Skeletal muscle satellite cell (primary cell): ENCODE measurements at regions not wholly inside any gene's neighbourhood (a gene's known extent, or its start where the extent isn't known, plus 50 kb on each side); places are given as distances from the start of the nearest gene placed in this dataset.

Experiments used
- H3K27me3 ChIP-seq: 2 replicates; pipeline ENCODE4 v1.7.0; 2013; ENCODE audit warnings: low read length; ENCODE audit not compliant: control insufficient read depth, insufficient read depth
- H3K36me3 ChIP-seq: 2 replicates; pipeline ENCODE4 v1.7.0; 2013; ENCODE audit warnings: mild to moderate bottlenecking, control low read depth, low read length; ENCODE audit not compliant: insufficient read depth
- H3K4me1 ChIP-seq: 2 replicates; pipeline ENCODE4 v1.7.0; 2013; ENCODE audit warnings: low read length; ENCODE audit not compliant: control insufficient read depth, insufficient read depth
- H3K4me2 ChIP-seq: 2 replicates; pipeline ENCODE4 v1.7.0; 2013; ENCODE audit warnings: mild to moderate bottlenecking, low read length
- H3K4me3 ChIP-seq: 2 replicates; pipeline ENCODE4 v1.7.0; 2013; ENCODE audit warnings: low read length
- H3K9ac ChIP-seq: 2 replicates; pipeline ENCODE4 v1.7.0; 2013; ENCODE audit warnings: mild to moderate bottlenecking, low read depth, low read length, moderate library complexity
- H3K9me3 ChIP-seq: replicated peaks from 2 replicates; pipeline ENCODE4 v1.7.0; 2013; ENCODE audit warnings: mild to moderate bottlenecking, control low read depth, low read length

DNA sequence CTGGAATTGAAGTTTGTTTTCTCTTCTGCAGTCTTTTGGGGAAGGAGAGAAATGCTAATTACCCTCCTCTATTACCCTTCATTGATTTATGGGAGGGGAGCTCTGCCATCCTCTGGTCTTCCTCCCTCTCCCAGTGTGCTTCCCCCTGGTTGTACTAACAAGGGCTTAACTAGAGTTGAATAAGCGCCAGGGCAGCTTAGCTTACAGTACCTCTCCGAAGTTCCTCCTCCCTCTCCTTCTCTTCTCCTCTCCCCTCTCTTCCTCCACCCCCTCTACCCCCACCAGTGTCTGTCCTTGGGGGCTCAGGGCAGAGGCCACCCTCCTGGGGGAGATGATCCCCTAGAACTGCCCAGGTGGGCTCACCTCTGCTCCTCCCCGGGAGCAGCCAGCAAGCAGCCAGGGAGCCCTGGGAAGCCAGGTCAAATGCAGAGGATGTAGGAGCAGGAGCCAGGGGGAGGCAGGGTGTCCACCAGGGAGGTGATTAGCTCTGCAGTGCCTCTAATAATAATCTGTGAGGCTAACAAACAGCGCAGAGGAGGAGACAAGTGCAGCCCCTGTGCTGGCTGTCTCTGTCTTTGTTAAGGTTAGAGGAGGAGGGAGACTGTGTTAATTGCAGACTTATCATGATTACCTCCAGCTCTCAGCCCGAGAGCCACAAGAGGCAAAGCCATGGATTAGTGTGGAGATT, 191.6 kb upstream of the CADM1 start:
- H3K4me3 ChIP-seq: no peak overlapping the region
- no peak overlapping the region for H3K9ac ChIP-seq
- no peak overlapping the region for H3K4me2 ChIP-seq
- H3K9me3 ChIP-seq: no peaks in the 10 kb centered on the region
- H3K4me1 ChIP-seq: no peaks in the 10 kb centered on the region
- no peaks in the 10 kb centered on the region for H3K27me3 ChIP-seq
- no peaks in the 10 kb centered on the region for H3K36me3 ChIP-seq

GRCh38 chr11:115693002-115693401, 188.8 kb upstream of the CADM1 start:
- no peak overlapping the region for H3K4me2 ChIP-seq
- H3K27me3 ChIP-seq: no peaks in the 10 kb centered on the region
- H3K9ac ChIP-seq: no peak overlapping the region
- no peaks in the 10 kb centered on the region for H3K9me3 ChIP-seq
- H3K36me3 ChIP-seq: no peaks in the 10 kb centered on the region
- no peak overlapping the region for H3K4me3 ChIP-seq
- H3K4me1 ChIP-seq: no peaks in the 10 kb centered on the region

DNA sequence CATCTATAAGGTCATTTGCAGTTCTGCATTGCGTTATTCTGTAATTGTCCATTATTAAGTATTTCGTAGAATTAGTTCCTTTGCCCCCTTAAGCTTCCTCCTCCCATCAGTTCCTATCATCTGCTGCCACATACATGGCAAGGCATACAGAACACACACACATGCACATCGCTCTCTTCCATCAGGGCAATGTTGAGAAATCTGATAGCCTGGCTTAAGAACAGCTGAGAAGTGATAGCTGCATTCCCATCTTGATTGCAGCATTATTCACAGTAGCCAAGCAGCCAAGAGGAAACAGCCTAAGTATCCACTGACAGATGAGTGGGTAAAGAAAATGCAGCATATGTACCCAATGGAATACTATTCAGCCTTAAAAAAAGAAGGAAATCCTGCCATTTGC, 186.8 kb upstream of the CADM1 start:
- Histone ChIP-seq H3K4me2 (no peak overlapping the region), H3K27me3 (no peaks in the 10 kb centered on the region), H3K4me1 (no peaks in the 10 kb centered on the region), H3K9ac (no peak overlapping the region), H3K4me3 (no peak overlapping the region), H3K36me3 (no peaks in the 10 kb centered on the region), H3K9me3 (no peaks in the 10 kb centered on the region)

DNA sequence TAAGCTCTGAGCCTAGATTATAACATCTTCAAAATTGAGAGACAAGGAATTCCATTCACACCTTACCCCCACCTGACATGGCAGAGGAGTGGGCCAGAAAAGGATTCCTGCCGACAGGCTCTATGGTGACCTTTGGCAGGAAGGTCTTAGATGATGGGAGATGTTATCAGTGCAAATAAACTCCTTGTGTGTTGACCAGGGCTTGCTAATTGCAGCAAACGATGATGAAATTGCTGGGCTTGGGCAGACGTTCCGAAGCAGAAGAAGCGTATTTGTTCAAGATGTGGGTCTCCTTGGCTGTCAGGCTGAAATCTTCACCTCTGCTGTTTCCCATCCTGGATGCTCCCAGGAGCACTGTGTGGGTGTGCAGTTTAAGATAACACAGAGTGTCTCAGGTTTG, 183.7 kb upstream of the CADM1 start:
- no peaks in the 10 kb centered on the region for H3K27me3 ChIP-seq
- no peaks in the 10 kb centered on the region for H3K9me3 ChIP-seq
- no peaks in the 10 kb centered on the region for H3K36me3 ChIP-seq
- H3K4me3 ChIP-seq: no peak overlapping the region
- H3K4me2 ChIP-seq: no peak overlapping the region
- H3K9ac ChIP-seq: no peak overlapping the region
- no peaks in the 10 kb centered on the region for H3K4me1 ChIP-seq

- Histone ChIP-seq H3K36me3 (no peaks in the 10 kb centered on the region), H3K9me3 (no peaks in the 10 kb centered on the region), H3K9ac (no peak overlapping the region), H3K4me3 (no peak overlapping the region), H3K4me2 (no peak overlapping the region), H3K27me3 (no peaks in the 10 kb centered on the region), H3K4me1 (no peaks in the 10 kb centered on the region)
These were observed 180.5 kb upstream of the CADM1 start for GRCh38 chr11:115684699-115685098.

DNA sequence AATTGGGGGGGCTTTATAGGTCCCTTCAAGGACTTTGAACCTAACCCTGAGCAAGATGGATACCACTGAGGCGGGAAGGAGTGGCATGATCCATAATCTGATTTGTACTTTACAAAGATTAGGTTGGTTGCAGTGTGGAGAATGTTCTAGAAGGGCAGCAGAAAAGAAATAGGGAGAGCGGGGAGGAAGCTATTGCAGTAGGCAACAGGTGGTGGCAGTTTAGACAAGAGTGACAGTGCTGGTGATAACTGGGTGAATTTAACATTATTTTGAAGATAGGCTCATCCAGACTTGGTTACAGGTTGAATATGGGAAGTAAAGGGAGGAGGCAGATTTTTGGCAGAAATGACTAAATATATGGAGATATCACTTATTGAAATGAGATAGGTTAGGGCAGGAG, 179.9 kb upstream of the CADM1 start:
- Histone ChIP-seq H3K9me3 (no peaks in the 10 kb centered on the region), H3K36me3 (no peaks in the 10 kb centered on the region), H3K4me1 (no peaks in the 10 kb centered on the region), H3K4me3 (no peak overlapping the region), H3K27me3 (no peaks in the 10 kb centered on the region), H3K9ac (no peak overlapping the region), H3K4me2 (no peak overlapping the region)

DNA sequence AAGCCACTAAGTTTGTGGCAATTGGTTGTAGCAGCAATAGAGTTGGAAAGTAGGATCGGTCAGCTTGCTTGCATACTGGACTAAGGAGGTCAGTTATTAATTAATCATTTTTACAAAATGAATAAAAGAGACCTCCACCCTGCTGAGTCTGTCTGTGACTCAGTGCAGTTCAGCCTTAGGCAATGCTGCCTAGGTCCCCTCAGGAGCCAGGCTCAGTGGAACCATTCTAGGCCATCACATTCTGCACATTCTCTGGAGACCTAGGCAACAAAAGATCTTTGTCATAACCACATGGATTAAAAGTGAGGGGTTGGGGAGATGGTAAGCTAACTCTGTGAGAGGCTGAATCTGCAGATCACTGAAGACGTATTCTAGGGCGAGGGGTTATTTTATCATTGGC, 178.7 kb upstream of the CADM1 start:
- Histone ChIP-seq H3K27me3 (no peaks in the 10 kb centered on the region), H3K4me1 (no peaks in the 10 kb centered on the region), H3K36me3 (no peaks in the 10 kb centered on the region), H3K9ac (no peak overlapping the region), H3K9me3 (no peaks in the 10 kb centered on the region), H3K4me3 (no peak overlapping the region), H3K4me2 (no peak overlapping the region)

- H3K4me3 ChIP-seq: no peak overlapping the region
- no peaks in the 10 kb centered on the region for H3K36me3 ChIP-seq
These were observed 177.9 kb upstream of the CADM1 start for GRCh38 chr11:115682101-115682500.

DNA sequence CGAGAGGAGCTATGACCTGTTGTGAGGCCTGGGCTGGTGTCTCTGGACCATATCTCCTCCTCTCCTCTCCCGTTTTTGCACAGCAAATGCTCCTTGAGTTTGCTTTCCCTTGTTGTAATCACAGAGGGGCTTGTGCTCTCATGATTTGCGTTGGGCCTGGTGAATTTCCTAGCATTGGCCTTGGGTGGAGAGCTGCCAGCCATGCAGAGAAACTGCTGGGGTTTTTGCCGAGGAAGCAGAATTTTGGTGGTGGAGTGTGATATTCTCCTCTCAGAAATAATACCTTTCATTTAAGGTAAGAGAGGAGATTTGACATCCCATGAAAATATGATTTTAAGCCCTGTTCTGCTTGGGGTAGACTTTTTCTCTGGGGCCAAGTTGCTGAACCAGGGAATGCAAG, 175.7 kb upstream of the CADM1 start:
- Histone ChIP-seq H3K4me3 (no peak overlapping the region), H3K9ac (no peak overlapping the region), H3K4me2 (no peak overlapping the region), H3K27me3 (no peaks in the 10 kb centered on the region), H3K9me3 (peaks cover 3% of the 10 kb centered on the region), H3K4me1 (peaks cover 9% of the 10 kb centered on the region), H3K36me3 (no peaks in the 10 kb centered on the region)

More at GRCh38 chr11:115682101-115682500, 177.9 kb upstream of the CADM1 start:
- Histone ChIP-seq H3K4me1 (peaks cover 2% of the 10 kb centered on the region), H3K9me3 (peaks cover 3% of the 10 kb centered on the region), H3K27me3 (no peaks in the 10 kb centered on the region), H3K9ac (no peak overlapping the region), H3K4me2 (no peak overlapping the region)

DNA sequence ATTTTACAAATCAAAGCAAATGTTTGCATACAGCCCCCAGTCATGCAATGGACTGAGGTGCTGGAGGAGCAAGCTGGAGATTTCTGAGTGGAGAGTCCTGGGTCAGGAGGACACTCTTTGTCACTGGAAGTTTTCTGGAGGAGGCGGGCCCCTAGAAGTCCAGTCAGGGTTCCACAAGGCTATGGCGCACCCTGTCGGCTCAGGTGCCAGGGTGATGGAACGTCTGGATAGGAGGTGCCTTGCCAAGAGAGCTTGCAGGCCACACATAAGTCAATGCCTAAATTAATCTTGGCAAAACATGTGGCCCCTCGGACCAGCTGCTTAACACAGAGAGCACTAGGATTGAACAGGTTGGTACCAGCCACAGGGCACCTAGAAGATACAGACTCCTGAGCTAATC, 174.7 kb upstream of the CADM1 start:
- no peak overlapping the region for H3K9ac ChIP-seq

DNA sequence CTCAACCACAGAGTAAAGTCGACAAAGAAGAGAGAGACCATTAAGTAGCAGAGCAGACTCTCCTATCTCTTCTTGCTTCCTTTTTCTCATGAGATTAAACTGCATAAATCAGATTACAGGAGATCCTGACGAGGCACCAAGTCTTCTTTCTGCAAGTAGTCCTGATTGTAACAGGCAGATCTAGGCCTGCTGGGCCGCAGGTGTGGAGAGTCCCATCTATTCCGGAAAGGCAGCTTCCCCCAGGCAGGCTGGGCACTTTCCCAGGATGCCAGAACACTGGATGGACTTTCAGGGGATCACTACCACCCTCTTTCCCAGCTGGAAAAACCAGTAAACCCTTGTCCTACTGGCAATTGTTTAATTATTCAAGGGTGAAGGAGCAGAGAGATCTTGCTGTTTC, 173.0 kb upstream of the CADM1 start:
- Histone ChIP-seq H3K4me3 (no peak overlapping the region), H3K4me2 (no peak overlapping the region), H3K9me3 (peaks cover 3% of the 10 kb centered on the region), H3K36me3 (no peaks in the 10 kb centered on the region), H3K27me3 (no peaks in the 10 kb centered on the region), H3K9ac (no peak overlapping the region), H3K4me1 (peaks cover 9% of the 10 kb centered on the region)

More for the DNA sequence above, 174.7 kb upstream of the CADM1 start:
- no peak overlapping the region for H3K4me2 ChIP-seq
- no peaks in the 10 kb centered on the region for H3K36me3 ChIP-seq
- no peak overlapping the region for H3K4me3 ChIP-seq
- peaks cover 9% of the 10 kb centered on the region for H3K4me1 ChIP-seq
- H3K27me3 ChIP-seq: no peaks in the 10 kb centered on the region
- H3K9me3 ChIP-seq: peaks cover 3% of the 10 kb centered on the region

DNA sequence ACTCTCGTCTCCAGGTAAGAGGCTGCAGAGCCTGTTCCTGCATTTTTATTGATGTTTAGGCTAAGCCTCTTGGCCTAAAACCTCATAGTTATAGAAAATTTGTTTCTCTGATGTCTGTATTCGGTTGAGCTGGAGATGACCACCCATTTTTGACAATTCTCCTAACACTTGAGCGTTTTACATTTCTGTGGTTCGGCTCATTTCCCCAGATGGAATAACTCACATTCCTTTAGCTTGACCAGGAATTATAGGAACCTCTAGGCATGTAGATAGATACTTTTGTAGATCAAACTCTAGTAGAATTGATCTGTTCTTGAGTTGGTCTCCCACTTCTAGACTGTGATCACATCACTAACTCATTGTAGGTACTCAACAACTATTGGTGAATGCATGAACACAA, 172.6 kb upstream of the CADM1 start:
- peaks cover 3% of the 10 kb centered on the region for H3K9me3 ChIP-seq
- peaks cover 9% of the 10 kb centered on the region for H3K4me1 ChIP-seq
- no peak overlapping the region for H3K9ac ChIP-seq
- no peak overlapping the region for H3K4me2 ChIP-seq
- H3K36me3 ChIP-seq: no peaks in the 10 kb centered on the region
- no peak overlapping the region for H3K4me3 ChIP-seq
- no peaks in the 10 kb centered on the region for H3K27me3 ChIP-seq
